ENCODE measurements at regions not wholly inside any gene's neighbourhood (a gene's known extent, or its start where the extent isn't known, plus 50 kb on each side); places are given as distances from the start of the nearest gene placed in this dataset.

DNA sequence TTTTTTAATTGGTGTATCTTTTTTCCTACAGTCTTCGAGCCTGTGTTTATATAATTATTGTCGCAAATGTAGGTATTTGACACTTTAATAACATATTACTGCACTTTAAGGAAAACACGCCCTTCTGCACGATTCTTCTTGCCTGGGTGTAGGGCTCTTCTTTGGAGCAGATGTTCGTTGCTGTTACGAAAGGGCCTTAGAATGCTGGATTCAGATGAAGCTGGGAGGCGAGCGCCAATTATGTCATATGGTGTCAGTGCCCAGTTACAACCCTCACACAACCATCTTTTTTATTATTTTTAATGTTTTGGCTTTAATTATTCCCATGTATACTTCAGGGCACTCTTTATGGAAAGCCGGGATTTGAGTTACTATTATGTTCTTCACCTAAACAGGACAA lies 553.0 kb downstream of the EBF1 start:
- Histone ChIP-seq H3K27ac (replicated peaks) (no peak overlapping the region), H3K4me3 (replicated peaks; ENCODE audit: insufficient read depth, low read length) (no peak overlapping the region), H3K27me3 (ENCODE audit: insufficient read depth, poor library complexity, severe bottlenecking) (no peaks in the 10 kb centered on the region)
- no peak for DNase-seq (ENCODE audit: low read depth in 1 of 2, low spot score in 1 of 2)
- TF ChIP-seq, protein P1, sequence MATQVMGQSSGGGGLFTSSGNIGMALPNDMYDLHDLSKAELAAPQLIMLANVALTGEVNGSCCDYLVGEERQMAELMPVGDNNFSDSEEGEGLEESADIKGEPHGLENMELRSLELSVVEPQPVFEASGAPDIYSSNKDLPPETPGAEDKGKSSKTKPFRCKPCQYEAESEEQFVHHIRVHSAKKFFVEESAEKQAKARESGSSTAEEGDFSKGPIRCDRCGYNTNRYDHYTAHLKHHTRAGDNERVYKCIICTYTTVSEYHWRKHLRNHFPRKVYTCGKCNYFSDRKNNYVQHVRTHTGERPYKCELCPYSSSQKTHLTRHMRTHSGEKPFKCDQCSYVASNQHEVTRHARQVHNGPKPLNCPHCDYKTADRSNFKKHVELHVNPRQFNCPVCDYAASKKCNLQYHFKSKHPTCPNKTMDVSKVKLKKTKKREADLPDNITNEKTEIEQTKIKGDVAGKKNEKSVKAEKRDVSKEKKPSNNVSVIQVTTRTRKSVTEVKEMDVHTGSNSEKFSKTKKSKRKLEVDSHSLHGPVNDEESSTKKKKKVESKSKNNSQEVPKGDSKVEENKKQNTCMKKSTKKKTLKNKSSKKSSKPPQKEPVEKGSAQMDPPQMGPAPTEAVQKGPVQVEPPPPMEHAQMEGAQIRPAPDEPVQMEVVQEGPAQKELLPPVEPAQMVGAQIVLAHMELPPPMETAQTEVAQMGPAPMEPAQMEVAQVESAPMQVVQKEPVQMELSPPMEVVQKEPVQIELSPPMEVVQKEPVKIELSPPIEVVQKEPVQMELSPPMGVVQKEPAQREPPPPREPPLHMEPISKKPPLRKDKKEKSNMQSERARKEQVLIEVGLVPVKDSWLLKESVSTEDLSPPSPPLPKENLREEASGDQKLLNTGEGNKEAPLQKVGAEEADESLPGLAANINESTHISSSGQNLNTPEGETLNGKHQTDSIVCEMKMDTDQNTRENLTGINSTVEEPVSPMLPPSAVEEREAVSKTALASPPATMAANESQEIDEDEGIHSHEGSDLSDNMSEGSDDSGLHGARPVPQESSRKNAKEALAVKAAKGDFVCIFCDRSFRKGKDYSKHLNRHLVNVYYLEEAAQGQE (IDR thresholded peaks at IDR 0.05; ENCODE audit: insufficient replicate concordance, low read depth) = no peak
- TF ChIP-seq POLR2AphosphoS5 (IDR thresholded peaks at IDR 0.05; ENCODE audit: low read depth) (no peak), GABPA (IDR thresholded peaks at IDR 0.05; ENCODE audit: low read depth) (no peak), SPI1 (IDR thresholded peaks at IDR 0.05; ENCODE audit: borderline replicate concordance, low read depth) (no peak)
- TF ChIP-seq, protein P2, sequence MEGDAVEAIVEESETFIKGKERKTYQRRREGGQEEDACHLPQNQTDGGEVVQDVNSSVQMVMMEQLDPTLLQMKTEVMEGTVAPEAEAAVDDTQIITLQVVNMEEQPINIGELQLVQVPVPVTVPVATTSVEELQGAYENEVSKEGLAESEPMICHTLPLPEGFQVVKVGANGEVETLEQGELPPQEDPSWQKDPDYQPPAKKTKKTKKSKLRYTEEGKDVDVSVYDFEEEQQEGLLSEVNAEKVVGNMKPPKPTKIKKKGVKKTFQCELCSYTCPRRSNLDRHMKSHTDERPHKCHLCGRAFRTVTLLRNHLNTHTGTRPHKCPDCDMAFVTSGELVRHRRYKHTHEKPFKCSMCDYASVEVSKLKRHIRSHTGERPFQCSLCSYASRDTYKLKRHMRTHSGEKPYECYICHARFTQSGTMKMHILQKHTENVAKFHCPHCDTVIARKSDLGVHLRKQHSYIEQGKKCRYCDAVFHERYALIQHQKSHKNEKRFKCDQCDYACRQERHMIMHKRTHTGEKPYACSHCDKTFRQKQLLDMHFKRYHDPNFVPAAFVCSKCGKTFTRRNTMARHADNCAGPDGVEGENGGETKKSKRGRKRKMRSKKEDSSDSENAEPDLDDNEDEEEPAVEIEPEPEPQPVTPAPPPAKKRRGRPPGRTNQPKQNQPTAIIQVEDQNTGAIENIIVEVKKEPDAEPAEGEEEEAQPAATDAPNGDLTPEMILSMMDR (IDR thresholded peaks at IDR 0.05; ENCODE audit: insufficient read depth, low read length) = no peak

DNA sequence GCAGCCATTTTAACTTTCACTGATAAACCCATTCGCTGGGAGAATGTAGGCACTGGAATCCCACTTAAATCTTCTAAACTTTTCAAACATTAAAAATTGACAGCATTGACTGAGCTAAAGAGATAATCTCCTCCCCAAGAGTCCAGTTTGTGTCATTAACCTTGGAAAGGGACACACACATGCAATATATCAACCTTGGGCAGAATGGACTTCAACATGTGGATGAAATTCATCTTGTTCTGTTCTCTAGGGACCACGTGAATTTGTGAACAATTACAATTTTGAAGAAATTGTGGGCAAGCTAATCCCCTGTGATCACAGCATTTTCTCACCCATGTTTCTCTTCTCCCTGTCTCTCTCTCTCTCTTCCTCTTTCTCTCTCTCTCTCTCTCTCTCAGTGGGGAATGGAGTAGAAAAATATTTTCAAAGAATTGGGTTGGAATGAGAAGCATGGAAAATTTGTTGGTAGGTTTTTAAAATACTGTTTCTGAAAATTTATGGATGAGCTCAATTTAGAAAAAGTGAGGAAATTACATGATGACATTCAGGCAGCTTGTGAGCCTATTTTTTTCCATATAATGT lies 553.7 kb downstream of the EBF1 start:
- Histone ChIP-seq H3K4me3 (replicated peaks; ENCODE audit: insufficient read depth, low read length) (no peak overlapping the region), H3K27me3 (ENCODE audit: insufficient read depth, poor library complexity, severe bottlenecking) (no peaks in the 10 kb centered on the region), H3K27ac (replicated peaks) (no peak overlapping the region)
- DNase-seq (ENCODE audit: low read depth in 1 of 2, low spot score in 1 of 2) = no peak
- TF ChIP-seq, protein P2 (IDR thresholded peaks at IDR 0.05; ENCODE audit: insufficient read depth, low read length) = no peak
- TF ChIP-seq, protein P1 (IDR thresholded peaks at IDR 0.05; ENCODE audit: insufficient replicate concordance, low read depth) = no peak
- TF ChIP-seq SPI1 (IDR thresholded peaks at IDR 0.05; ENCODE audit: borderline replicate concordance, low read depth) = no peak
- TF ChIP-seq GABPA (IDR thresholded peaks at IDR 0.05; ENCODE audit: low read depth) = no peak
- TF ChIP-seq POLR2AphosphoS5 (IDR thresholded peaks at IDR 0.05; ENCODE audit: low read depth) = no peak

GRCh38 chr5:158544388-158545339 lies 555.1 kb downstream of the EBF1 start:
- no peak overlapping the region for H3K27ac ChIP-seq (replicated peaks)
- DNase-seq (ENCODE audit: low read depth in 1 of 2, low spot score in 1 of 2) = no peak
- no peaks in the 10 kb centered on the region for H3K27me3 ChIP-seq (ENCODE audit: insufficient read depth, poor library complexity, severe bottlenecking)
- TF ChIP-seq, protein P2 (IDR thresholded peaks at IDR 0.05; ENCODE audit: insufficient read depth, low read length) = no peak
- TF ChIP-seq SPI1 (IDR thresholded peaks at IDR 0.05; ENCODE audit: borderline replicate concordance, low read depth) = no peak
- TF ChIP-seq POLR2AphosphoS5 (IDR thresholded peaks at IDR 0.05; ENCODE audit: low read depth) = no peak
- TF ChIP-seq, protein P1 (IDR thresholded peaks at IDR 0.05; ENCODE audit: insufficient replicate concordance, low read depth) = no peak
- TF ChIP-seq GABPA (IDR thresholded peaks at IDR 0.05; ENCODE audit: low read depth) = no peak
- H3K4me3 ChIP-seq (replicated peaks; ENCODE audit: insufficient read depth, low read length) = no peak overlapping the region

Data from HL-60 (cell line).